Sigmoid colon (tissue), 3 donors: ENCODE measurements at regions not wholly inside any gene's neighbourhood (a gene's known extent, or its start where the extent isn't known, plus 50 kb on each side); places are given as distances from the start of the nearest gene placed in this dataset.

ENCODE experiments used
- POLR2A ChIP-seq, 2 donors: fragments of 450-650 bp; IDR thresholded peaks; one replicate each; pipeline ENCODE4 v1.6.1; 2016; ENCODE audit warnings: antibody characterized with exemption in 2 of 2, mild to moderate bottlenecking in 2 of 2, moderate library complexity in 2 of 2
- TF ChIP-seq, protein P1 (sequence below), 4 experiments: fragments of 450-650 bp in 3 of 4; fragments of 200-600 bp in 1 of 4; IDR thresholded peaks; one replicate each; pipeline ENCODE4 v1.5.1; 2016 to 2019; ENCODE audit warnings: antibody characterized with exemption in 4 of 4, mild to moderate bottlenecking in 3 of 4, moderate library complexity in 2 of 4

DNA sequence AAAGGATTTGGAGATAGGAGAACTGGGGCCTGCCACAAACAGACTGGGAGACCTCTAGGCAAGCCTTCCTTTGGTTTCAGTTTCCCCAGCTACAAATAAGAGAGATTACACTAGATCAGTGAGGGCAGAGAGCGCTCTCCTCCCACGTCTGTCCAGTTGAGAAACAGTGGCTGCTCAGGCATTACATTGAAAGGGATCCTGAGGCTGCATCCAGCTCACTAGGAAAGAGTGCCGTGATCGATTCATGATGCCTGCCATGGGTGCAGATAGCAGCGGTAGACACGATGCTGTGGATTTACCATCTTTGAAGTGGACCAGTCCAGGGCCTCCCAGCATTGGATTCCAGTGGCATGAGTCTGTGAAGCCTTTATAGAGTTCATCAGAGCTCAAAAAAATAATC is 62.6 kb downstream of the EN1 start:
- TF ChIP-seq, protein P1, sequence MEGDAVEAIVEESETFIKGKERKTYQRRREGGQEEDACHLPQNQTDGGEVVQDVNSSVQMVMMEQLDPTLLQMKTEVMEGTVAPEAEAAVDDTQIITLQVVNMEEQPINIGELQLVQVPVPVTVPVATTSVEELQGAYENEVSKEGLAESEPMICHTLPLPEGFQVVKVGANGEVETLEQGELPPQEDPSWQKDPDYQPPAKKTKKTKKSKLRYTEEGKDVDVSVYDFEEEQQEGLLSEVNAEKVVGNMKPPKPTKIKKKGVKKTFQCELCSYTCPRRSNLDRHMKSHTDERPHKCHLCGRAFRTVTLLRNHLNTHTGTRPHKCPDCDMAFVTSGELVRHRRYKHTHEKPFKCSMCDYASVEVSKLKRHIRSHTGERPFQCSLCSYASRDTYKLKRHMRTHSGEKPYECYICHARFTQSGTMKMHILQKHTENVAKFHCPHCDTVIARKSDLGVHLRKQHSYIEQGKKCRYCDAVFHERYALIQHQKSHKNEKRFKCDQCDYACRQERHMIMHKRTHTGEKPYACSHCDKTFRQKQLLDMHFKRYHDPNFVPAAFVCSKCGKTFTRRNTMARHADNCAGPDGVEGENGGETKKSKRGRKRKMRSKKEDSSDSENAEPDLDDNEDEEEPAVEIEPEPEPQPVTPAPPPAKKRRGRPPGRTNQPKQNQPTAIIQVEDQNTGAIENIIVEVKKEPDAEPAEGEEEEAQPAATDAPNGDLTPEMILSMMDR (IDR thresholded peaks at IDR 0.05): no peak
- no peak for TF ChIP-seq POLR2A (IDR thresholded peaks at IDR 0.05)
